ENCODE measurements at regions not wholly inside any gene's neighbourhood (a gene's known extent, or its start where the extent isn't known, plus 50 kb on each side); places are given as distances from the start of the nearest gene placed in this dataset.

DNA sequence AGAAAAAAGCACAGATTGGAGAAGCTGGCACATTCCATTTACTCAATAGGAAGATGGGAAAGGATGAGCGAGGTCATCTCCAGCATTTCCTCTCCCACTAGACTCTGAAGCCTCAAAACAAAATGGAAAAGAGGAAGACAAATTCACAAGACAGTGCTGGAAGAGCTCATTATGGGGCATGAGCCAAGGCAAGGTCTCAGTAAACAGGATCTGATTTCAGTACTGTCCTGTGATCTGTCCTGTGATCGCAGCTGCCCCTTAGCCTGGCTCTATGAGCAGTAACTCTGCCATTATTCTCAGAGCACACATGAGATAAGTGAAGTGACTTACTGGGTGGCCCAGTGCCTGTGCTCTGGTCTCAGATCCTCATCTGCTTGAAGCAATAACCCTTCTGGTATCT lies 68.1 kb upstream of the SLC4A11 start:
- no peak overlapping the region for H3K4me3 ChIP-seq
- H3K4me1 ChIP-seq (replicated peaks in 1 of 2): peaks cover 0 to 5% of the 10 kb centered on the region in 2 donors
- TF ChIP-seq, protein P1, sequence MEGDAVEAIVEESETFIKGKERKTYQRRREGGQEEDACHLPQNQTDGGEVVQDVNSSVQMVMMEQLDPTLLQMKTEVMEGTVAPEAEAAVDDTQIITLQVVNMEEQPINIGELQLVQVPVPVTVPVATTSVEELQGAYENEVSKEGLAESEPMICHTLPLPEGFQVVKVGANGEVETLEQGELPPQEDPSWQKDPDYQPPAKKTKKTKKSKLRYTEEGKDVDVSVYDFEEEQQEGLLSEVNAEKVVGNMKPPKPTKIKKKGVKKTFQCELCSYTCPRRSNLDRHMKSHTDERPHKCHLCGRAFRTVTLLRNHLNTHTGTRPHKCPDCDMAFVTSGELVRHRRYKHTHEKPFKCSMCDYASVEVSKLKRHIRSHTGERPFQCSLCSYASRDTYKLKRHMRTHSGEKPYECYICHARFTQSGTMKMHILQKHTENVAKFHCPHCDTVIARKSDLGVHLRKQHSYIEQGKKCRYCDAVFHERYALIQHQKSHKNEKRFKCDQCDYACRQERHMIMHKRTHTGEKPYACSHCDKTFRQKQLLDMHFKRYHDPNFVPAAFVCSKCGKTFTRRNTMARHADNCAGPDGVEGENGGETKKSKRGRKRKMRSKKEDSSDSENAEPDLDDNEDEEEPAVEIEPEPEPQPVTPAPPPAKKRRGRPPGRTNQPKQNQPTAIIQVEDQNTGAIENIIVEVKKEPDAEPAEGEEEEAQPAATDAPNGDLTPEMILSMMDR (IDR thresholded peaks at IDR 0.05): no peak
- TF ChIP-seq POLR2A (IDR thresholded peaks at IDR 0.05): no peak
- H3K27me3 ChIP-seq: no peaks in the 10 kb centered on the region
- intact Hi-C loops (cut with DNase I): no loop called here
- peaks cover 0 to 45% of the 10 kb centered on the region in 2 donors for H3K36me3 ChIP-seq (replicated peaks in 1 of 2)
- WGBS, 4 donors: 75 to 92% (median 86%) methylated on average over 2 of the region's 2 CpGs
- H3K27ac ChIP-seq: peak overlapping the region in 2 of 5 donors; percentile 64 to 65
- H3K9me3 ChIP-seq (replicated peaks in 1 of 3): no peaks in the 10 kb centered on the region
- DNase-seq: peak in 4 of 7 donors; percentile 26 to 42 (median 32)

DNA sequence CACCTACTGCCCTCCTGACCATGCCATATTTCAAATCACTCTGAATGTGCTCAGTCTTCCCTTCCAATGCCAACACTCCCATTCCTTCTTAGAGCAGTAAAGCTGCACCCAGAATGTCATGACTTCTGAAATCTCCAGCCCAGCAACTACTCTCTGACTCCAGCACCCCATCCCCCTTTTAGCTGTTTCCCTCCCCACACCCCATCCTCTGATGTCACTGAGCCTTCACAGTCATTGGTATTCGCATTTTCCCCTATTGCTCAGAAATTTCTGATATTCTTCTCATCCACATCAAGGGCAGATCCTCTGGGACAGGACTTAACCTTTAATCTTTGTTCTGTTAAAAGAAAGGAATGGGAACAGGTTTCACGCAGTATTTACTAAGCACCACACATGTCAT lies 67.1 kb upstream of the SLC4A11 start:
- H3K4me3 ChIP-seq: no peak overlapping the region
- peaks cover 0 to 48% of the 10 kb centered on the region in 2 donors for H3K36me3 ChIP-seq (replicated peaks in 1 of 2)

DNA sequence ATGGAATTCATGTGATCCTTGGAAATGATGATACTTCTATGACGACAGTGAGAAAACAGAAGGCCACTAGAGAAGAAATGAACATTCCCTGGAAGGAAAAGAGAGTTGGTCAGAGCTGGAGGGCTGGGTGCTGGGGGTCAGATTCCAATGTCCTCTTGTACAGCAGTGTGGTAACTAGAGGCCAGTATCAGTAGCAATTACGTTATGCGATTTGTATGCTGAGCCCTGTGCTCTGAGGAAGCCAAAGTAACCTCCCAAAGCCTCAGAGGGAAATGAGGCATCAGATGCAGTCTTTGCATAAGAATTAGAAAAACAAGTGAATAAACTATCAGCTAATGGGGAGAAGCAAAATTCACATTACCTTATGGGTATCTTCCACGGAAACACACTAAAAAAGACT lies 65.5 kb upstream of the SLC4A11 start:
- Histone ChIP-seq H3K27ac (peak overlapping the region in 2 of 5 donors; percentile 29 to 54), H3K4me3 (no peak overlapping the region), H3K4me1 (replicated peaks in 1 of 2) (no peaks in the 10 kb centered on the region), H3K9me3 (replicated peaks in 1 of 3) (no peaks in the 10 kb centered on the region), H3K36me3 (replicated peaks in 1 of 2) (peaks cover 0 to 48% of the 10 kb centered on the region in 2 donors), H3K27me3 (no peaks in the 10 kb centered on the region)
- 86 to 94% (median 92%) methylated on average over 4 of the region's 4 CpGs for whole genome bisulfite sequencing, 4 donors
- TF ChIP-seq, protein P1 (IDR thresholded peaks at IDR 0.05): no peak
- no peak for TF ChIP-seq POLR2A (IDR thresholded peaks at IDR 0.05)
- no peak for DNase-seq
- intact Hi-C loops (cut with DNase I): no loop called here

More for the DNA sequence above, 67.1 kb upstream of the SLC4A11 start:
- DNase-seq: no peak
- Histone ChIP-seq H3K27ac (no peak overlapping the region), H3K27me3 (no peaks in the 10 kb centered on the region), H3K9me3 (replicated peaks in 1 of 3) (no peaks in the 10 kb centered on the region), H3K4me1 (replicated peaks in 1 of 2) (no peaks in the 10 kb centered on the region)
- no peak for TF ChIP-seq POLR2A (IDR thresholded peaks at IDR 0.05)
- TF ChIP-seq, protein P1 (IDR thresholded peaks at IDR 0.05): no peak
- WGBS, 4 donors: 87 to 95% (median 91%) methylated on average over 2 of the region's 2 CpGs
- intact Hi-C loops (cut with DNase I): no loop called here

DNA sequence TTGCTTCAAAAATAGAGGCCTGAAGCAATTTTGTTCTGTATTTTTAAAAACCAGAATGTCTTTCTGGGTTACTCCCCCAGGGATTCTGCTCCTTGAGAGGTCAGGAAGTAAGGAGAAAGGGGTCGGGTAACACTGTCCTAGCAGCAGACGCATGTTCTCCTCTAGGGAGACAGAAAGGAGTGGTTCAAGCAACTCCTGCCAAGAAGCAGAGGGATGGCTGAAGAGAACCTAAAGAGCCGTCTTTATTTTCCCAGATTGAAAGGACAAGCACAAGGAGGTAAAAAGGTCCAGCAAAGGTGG lies 58.0 kb upstream of the SLC4A11 start:
- H3K27me3 ChIP-seq: no peaks in the 10 kb centered on the region
- no peak for TF ChIP-seq POLR2A (IDR thresholded peaks at IDR 0.05)
- TF ChIP-seq, protein P1 (IDR thresholded peaks at IDR 0.05): no peak
- peak overlapping the region in 1 of 5 donors; percentile 4 for H3K27ac ChIP-seq
- no peaks in the 10 kb centered on the region for H3K9me3 ChIP-seq (replicated peaks in 1 of 3)
- 70 to 77% (median 75%) methylated on average over 3 of the region's 3 CpGs for WGBS, 4 donors
- H3K4me3 ChIP-seq: no peak overlapping the region
- intact Hi-C loops (cut with DNase I): no loop called here
- no peak for DNase-seq
- no peaks in the 10 kb centered on the region for H3K4me1 ChIP-seq (replicated peaks in 1 of 2)
- peaks cover 0 to 58% of the 10 kb centered on the region in 2 donors for H3K36me3 ChIP-seq (replicated peaks in 1 of 2)

All from adrenal gland (tissue), 9 donors.